NT2/D1 (cell line): ENCODE measurements at regions not wholly inside any gene's neighbourhood (a gene's known extent, or its start where the extent isn't known, plus 50 kb on each side); places are given as distances from the start of the nearest gene placed in this dataset.

Source experiments
- DNase-seq: peaks from one replicate; pipeline ENCODE4 v3.0.0-alpha.2; 2011; ENCODE audit warnings: low read depth, low spot score
- H3K27me3 ChIP-seq: 2 replicates; pipeline ENCODE4 v1.6.0; 2011; ENCODE audit warnings: mild to moderate bottlenecking; ENCODE audit not compliant: insufficient read length, insufficient read depth
- H3K36me3 ChIP-seq: 2 replicates; pipeline ENCODE4 v1.6.1; 2011; ENCODE audit warnings: mild to moderate bottlenecking, low read length, mixed read lengths; ENCODE audit not compliant: insufficient read depth, insufficient read length
- H3K4me1 ChIP-seq: 2 replicates; pipeline ENCODE4 v1.5.1; 2011; ENCODE audit not compliant: insufficient read depth, insufficient read length
- H3K4me3 ChIP-seq: 2 replicates; pipeline ENCODE4 v1.5.1; 2011; ENCODE audit warnings: low read depth; ENCODE audit not compliant: insufficient read length
- H3K9ac ChIP-seq: 2 replicates; pipeline ENCODE4 v1.6.0; 2011; ENCODE audit warnings: low read depth; ENCODE audit not compliant: insufficient read length
- H3K9me3 ChIP-seq: 2 replicates; pipeline ENCODE4 v1.5.1; 2011; ENCODE audit warnings: mild to moderate bottlenecking, low read length; ENCODE audit not compliant: insufficient read depth
- SUZ12 ChIP-seq: IDR thresholded peaks from 2 replicates; pipeline ENCODE4 v1.6.1; 2011; ENCODE audit not compliant: insufficient read length, insufficient read depth; ENCODE audit errors: extremely low read depth
- YY1 ChIP-seq: IDR thresholded peaks from 2 replicates; pipeline ENCODE4 v1.6.1; 2011; ENCODE audit not compliant: insufficient read length, insufficient read depth
- ZNF274 ChIP-seq: IDR thresholded peaks from 2 replicates; pipeline ENCODE4 v1.6.1; 2011; ENCODE audit warnings: mild to moderate bottlenecking, low read depth, low read length

DNA sequence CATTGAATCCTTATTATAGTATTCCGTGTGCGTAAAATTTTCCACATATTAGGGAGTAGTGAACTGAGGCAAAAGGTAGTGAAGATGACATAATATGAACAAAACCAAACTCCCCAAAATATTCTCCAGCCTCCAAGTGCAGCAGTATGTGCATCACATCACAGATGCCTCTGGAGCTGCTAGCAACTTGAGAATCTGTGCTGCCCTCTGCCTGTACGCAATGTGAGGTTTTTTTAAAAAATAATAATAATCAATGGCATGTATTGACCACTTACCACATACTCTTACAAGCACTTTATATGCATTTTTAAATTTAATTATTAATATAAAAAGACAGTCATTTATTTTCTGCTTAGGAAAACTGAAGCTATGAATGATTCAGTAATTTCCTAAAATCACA, 583.0 kb upstream of the SPRY2 start:
- TF ChIP-seq YY1 (no peak), SUZ12 (no peak), ZNF274 (no peak)
- Histone ChIP-seq H3K27me3 (no peaks in the 10 kb centered on the region), H3K4me3 (no peak overlapping the region), H3K4me1 (no peaks in the 10 kb centered on the region), H3K36me3 (no peaks in the 10 kb centered on the region), H3K9ac (no peak overlapping the region), H3K9me3 (no peaks in the 10 kb centered on the region)
- no peak for DNase-seq

DNA sequence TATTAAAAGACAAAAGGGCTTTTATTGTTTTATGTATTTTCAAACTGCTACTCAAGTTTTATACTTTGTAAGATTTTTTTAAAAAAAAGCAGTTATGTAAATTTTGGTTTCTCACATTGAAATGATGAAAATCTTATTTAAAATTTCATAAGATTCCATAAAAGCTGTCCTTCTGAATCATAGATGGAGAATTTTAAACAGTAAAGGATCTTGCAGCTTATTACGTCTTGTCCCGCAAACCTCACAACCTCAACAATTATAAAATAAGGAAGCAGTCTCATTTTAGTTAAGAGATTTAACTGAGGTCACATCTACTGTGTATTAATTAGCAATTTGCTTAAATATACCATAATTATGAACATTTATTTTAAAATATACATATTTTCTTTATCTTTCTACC, 581.0 kb upstream of the SPRY2 start:
- Histone ChIP-seq H3K36me3 (no peaks in the 10 kb centered on the region), H3K4me1 (no peaks in the 10 kb centered on the region), H3K4me3 (no peak overlapping the region), H3K9me3 (no peaks in the 10 kb centered on the region), H3K27me3 (no peaks in the 10 kb centered on the region), H3K9ac (no peak overlapping the region)
- DNase-seq: no peak
- no peak for TF ChIP-seq ZNF274
- TF ChIP-seq YY1: no peak
- no peak for TF ChIP-seq SUZ12

DNA sequence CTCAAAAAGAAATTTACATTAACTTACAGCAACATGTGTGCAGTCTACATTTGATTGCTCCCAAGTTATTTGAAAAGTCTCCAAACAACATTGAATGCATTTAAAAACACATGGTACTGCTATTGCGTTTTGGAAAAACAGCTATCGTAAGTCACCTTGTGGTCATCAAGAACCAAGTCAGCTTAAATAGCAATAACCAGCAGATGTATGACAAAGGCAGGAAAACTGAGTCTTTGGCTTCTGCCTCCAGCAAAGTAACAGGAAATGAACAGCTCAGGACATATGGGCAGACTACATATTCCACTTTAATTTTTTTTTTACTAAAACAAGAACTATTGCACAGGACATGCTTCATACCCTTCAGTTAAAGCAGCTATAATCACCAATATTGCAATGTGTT, 580.6 kb upstream of the SPRY2 start:
- H3K4me1 ChIP-seq: no peaks in the 10 kb centered on the region
- H3K9ac ChIP-seq: no peak overlapping the region
- H3K4me3 ChIP-seq: no peak overlapping the region
- no peaks in the 10 kb centered on the region for H3K27me3 ChIP-seq
- TF ChIP-seq ZNF274: no peak
- no peaks in the 10 kb centered on the region for H3K9me3 ChIP-seq
- DNase-seq: no peak
- no peaks in the 10 kb centered on the region for H3K36me3 ChIP-seq

DNA sequence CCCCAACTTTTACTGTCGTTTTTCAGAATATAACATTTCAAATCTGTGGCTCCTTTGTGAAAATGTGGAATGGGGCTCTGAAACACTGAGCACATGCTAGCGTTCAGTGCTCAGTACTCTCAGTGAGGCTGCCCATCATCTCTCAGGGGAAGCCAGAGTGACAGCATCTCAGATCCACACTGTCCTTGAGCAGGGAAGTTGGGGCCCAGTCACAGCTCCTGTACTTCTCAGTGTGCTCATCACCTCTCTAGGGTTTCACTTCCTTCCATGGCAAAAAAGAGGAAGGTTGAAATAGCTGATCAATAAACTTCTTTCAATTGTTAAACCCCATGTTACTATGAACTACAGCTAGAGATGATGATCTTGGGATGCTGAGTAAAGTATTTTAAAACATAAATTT, 565.9 kb upstream of the SPRY2 start:
- DNase-seq: no peak
- no peaks in the 10 kb centered on the region for H3K36me3 ChIP-seq
- no peaks in the 10 kb centered on the region for H3K4me1 ChIP-seq
- TF ChIP-seq YY1: no peak
- TF ChIP-seq ZNF274: no peak
- no peak for TF ChIP-seq SUZ12
- no peak overlapping the region for H3K9ac ChIP-seq
- H3K27me3 ChIP-seq: no peaks in the 10 kb centered on the region
- H3K4me3 ChIP-seq: no peak overlapping the region
- no peaks in the 10 kb centered on the region for H3K9me3 ChIP-seq

DNA sequence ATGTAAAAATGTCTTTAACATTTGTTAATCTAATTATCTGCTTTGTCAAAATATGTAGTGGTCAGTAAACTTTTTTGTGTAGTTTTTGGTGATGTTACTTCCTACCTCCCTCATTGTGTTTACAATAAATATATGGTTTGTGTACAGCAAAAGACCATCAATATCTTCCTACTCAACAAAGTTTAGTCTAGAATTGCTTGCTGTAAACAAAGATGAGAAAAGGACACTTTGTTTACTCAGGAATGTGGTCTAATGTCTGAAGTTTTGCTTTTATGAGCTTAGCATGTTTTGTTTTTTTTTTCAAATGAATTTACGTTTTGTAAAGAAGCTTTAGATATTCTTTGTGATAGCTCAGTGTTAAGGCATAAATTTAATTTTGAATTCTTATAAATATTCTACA, 563.5 kb upstream of the SPRY2 start:
- H3K4me3 ChIP-seq: no peak overlapping the region
- H3K9ac ChIP-seq: no peak overlapping the region
- TF ChIP-seq YY1: no peak
- no peak for TF ChIP-seq SUZ12
- TF ChIP-seq ZNF274: no peak
- no peaks in the 10 kb centered on the region for H3K4me1 ChIP-seq
- no peaks in the 10 kb centered on the region for H3K36me3 ChIP-seq
- no peaks in the 10 kb centered on the region for H3K9me3 ChIP-seq
- no peak for DNase-seq
- H3K27me3 ChIP-seq: no peaks in the 10 kb centered on the region

DNA sequence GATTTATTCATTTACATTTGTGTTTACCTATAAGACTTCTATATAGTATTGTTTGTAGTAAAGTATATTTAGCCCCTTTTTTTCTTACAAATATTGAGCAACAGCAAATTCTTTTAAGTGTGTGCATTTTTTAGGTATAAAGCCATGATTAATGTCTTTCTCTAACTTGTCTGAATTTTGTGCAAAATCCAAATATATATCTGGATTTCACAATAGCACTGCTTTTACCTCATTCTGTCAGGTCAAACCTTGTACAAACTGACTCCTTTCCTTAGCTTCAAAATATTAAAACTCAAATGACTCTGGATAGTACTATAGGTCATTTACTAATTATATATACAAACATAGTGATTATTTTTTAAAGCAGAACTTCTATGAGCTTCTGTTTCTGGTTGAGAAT, 563.0 kb upstream of the SPRY2 start:
- no peaks in the 10 kb centered on the region for H3K36me3 ChIP-seq
- H3K27me3 ChIP-seq: no peaks in the 10 kb centered on the region
- no peaks in the 10 kb centered on the region for H3K4me1 ChIP-seq
- H3K4me3 ChIP-seq: no peak overlapping the region
- no peak for DNase-seq
- TF ChIP-seq YY1: no peak
- TF ChIP-seq SUZ12: no peak
- TF ChIP-seq ZNF274: no peak
- no peaks in the 10 kb centered on the region for H3K9me3 ChIP-seq
- no peak overlapping the region for H3K9ac ChIP-seq

DNA sequence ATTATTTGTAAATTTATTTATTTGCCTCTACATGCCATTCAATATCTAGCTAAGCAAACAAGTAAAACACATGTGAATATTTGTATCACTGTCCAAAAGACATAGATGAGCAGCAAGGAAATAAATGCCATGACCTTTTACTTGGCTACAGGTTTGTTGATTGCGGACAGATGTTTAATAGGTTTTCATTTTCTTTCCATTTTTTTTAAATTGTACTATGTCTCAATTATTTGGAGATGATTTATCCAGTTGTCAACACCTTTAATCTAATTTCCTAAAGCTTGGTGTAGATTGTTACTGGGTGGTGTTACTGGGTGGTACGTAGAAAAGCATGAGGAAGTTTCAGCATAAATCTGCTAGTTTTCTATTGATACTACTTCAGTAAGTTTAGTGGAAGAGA, 560.6 kb upstream of the SPRY2 start:
- no peaks in the 10 kb centered on the region for H3K27me3 ChIP-seq
- H3K4me1 ChIP-seq: no peaks in the 10 kb centered on the region
- H3K36me3 ChIP-seq: no peaks in the 10 kb centered on the region
- no peak for DNase-seq
- no peak overlapping the region for H3K9ac ChIP-seq
- no peak for TF ChIP-seq ZNF274
- TF ChIP-seq SUZ12: no peak
- TF ChIP-seq YY1: no peak
- H3K4me3 ChIP-seq: no peak overlapping the region
- no peaks in the 10 kb centered on the region for H3K9me3 ChIP-seq

DNA sequence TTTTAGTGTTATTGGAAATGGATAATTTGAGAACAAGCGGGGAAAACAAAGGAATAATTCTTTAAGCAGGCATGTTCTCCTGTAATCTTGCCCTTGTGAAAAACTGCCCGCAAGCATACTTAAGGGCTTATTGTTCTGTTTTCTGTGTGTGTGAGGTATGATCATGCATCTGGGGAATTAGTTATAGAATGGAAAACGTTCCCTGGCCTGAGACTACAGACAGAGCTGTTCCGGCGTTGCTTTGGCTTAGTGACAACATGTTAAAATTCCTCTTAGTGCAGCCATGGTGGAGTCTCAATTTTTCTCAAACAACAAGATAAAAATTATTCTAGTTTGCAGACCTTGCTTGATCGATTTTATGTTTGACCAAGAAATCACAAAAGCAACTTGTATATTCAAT, 560.2 kb upstream of the SPRY2 start:
- H3K4me3 ChIP-seq: no peak overlapping the region
- TF ChIP-seq ZNF274 (no peak), YY1 (no peak), SUZ12 (no peak)
- H3K36me3 ChIP-seq: no peaks in the 10 kb centered on the region
- H3K27me3 ChIP-seq: no peaks in the 10 kb centered on the region
- H3K9ac ChIP-seq: no peak overlapping the region
- DNase-seq: no peak
- no peaks in the 10 kb centered on the region for H3K4me1 ChIP-seq
- H3K9me3 ChIP-seq: no peaks in the 10 kb centered on the region
